ENCODE measurements at regions not wholly inside any gene's neighbourhood (a gene's known extent, or its start where the extent isn't known, plus 50 kb on each side); places are given as distances from the start of the nearest gene placed in this dataset.

DNA sequence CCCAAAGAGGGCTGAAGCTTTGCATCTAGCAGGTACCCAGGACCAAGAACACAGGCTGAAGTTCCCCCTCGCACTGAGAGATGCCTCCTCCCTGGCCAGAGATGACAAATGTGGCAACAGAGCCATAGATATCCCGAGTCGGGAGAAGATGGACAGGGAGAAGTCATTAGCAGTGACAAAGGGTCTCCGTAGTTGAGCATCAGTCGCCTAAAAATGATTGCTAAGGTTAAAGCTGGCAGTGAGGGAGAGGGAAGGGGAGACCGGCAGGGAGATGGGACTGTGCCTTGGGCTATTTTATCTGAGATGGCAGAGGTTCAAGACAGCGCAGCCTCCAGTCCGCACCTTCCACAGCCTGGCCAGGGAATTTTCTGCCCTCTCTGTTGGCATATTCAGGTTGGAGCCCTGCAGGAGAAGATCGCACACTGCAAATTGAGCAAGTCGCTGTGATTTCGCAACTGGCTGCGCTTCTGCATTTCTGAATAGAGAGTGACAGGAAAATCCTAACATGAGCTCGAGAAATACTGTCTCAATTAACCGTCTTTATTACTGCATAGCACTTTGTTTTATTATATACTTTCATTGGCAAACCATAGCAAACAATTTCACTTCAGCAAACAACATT lies 238.9 kb upstream of the GPR26 start:
- TF ChIP-seq POLR2A (IDR thresholded peaks at IDR 0.05; ENCODE audit: low read depth, low read length) (no peak), FOS (IDR thresholded peaks at IDR 0.05; ENCODE audit: borderline replicate concordance, insufficient read depth, low read length) (no peak), JUN (IDR thresholded peaks at IDR 0.05; ENCODE audit: borderline replicate concordance, insufficient read depth, insufficient read length, low read depth) (no peak), EZH2 (IDR thresholded peaks at IDR 0.05; ENCODE audit: borderline replicate concordance, low read depth, low read length, severe bottlenecking) (no peak), POLR2AphosphoS5 (IDR thresholded peaks at IDR 0.05; ENCODE audit: insufficient read depth, low read depth, low read length) (no peak), MYC (IDR thresholded peaks at IDR 0.05; ENCODE audit: low read depth, low read length) (no peak)
- TF ChIP-seq, protein P1, sequence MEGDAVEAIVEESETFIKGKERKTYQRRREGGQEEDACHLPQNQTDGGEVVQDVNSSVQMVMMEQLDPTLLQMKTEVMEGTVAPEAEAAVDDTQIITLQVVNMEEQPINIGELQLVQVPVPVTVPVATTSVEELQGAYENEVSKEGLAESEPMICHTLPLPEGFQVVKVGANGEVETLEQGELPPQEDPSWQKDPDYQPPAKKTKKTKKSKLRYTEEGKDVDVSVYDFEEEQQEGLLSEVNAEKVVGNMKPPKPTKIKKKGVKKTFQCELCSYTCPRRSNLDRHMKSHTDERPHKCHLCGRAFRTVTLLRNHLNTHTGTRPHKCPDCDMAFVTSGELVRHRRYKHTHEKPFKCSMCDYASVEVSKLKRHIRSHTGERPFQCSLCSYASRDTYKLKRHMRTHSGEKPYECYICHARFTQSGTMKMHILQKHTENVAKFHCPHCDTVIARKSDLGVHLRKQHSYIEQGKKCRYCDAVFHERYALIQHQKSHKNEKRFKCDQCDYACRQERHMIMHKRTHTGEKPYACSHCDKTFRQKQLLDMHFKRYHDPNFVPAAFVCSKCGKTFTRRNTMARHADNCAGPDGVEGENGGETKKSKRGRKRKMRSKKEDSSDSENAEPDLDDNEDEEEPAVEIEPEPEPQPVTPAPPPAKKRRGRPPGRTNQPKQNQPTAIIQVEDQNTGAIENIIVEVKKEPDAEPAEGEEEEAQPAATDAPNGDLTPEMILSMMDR (IDR thresholded peaks at IDR 0.05; ENCODE audit: extremely low read depth in 1 of 2, insufficient read depth in 1 of 2, low read depth in 1 of 2, low read length in 2 of 2): no peak
- TF ChIP-seq, protein P2, sequence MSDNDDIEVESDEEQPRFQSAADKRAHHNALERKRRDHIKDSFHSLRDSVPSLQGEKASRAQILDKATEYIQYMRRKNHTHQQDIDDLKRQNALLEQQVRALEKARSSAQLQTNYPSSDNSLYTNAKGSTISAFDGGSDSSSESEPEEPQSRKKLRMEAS (IDR thresholded peaks at IDR 0.05; ENCODE audit: insufficient read depth, insufficient read length): no peak
